Fibroblast of skin of scalp (primary cell): ENCODE measurements at regions not wholly inside any gene's neighbourhood (a gene's known extent, or its start where the extent isn't known, plus 50 kb on each side); places are given as distances from the start of the nearest gene placed in this dataset.

ENCODE experiments used
- DNase-seq: peaks from one replicate; pipeline ENCODE4 v3.0.0-alpha.2; 2013

- no peak for DNase-seq
Measured at GRCh38 chr12:90393652-90394051, 561.3 kb downstream of the CCER1 start.

- no peak for DNase-seq
Measured at GRCh38 chr12:90393089-90393488, 561.9 kb downstream of the CCER1 start.

- no peak for DNase-seq
Measured at GRCh38 chr12:90390947-90391346, 564.0 kb downstream of the CCER1 start.

GRCh38 chr12:90368081-90368480 lies 586.9 kb downstream of the CCER1 start:
- no peak for DNase-seq

- DNase-seq = peak; percentile 83
Measured at GRCh38 chr12:90366286-90366685, 588.7 kb downstream of the CCER1 start.

- no peak for DNase-seq
Measured at GRCh38 chr12:90360300-90360699, 594.7 kb downstream of the CCER1 start.

- no peak for DNase-seq
Measured at GRCh38 chr12:90355711-90356355, 599.1 kb downstream of the CCER1 start.

GRCh38 chr12:90343966-90344365 lies 611.0 kb downstream of the CCER1 start:
- no peak for DNase-seq

- no peak for DNase-seq
Measured at GRCh38 chr12:90342081-90342480, 612.9 kb downstream of the CCER1 start.

- DNase-seq = no peak
Measured at GRCh38 chr12:90339837-90340236, 615.1 kb downstream of the CCER1 start.

GRCh38 chr12:90338365-90338764 lies 616.6 kb downstream of the CCER1 start:
- DNase-seq = no peak

- DNase-seq = no peak
Measured at GRCh38 chr12:90337018-90337417, 618.0 kb downstream of the CCER1 start.

GRCh38 chr12:90335566-90335965 lies 619.4 kb downstream of the CCER1 start:
- peak; percentile 71 for DNase-seq

GRCh38 chr12:90333939-90334338 lies 621.0 kb downstream of the CCER1 start:
- DNase-seq = peak; percentile 27

- DNase-seq = peak; percentile 24
Measured at GRCh38 chr12:90333424-90333823, 621.6 kb downstream of the CCER1 start.

GRCh38 chr12:90331821-90332220 lies 623.2 kb downstream of the CCER1 start:
- DNase-seq = peak; percentile 4

GRCh38 chr12:90331262-90331661 lies 622.6 kb upstream of the ATP2B1 start:
- DNase-seq = no peak

- DNase-seq = no peak
Measured at GRCh38 chr12:90327793-90328743, 619.4 kb upstream of the ATP2B1 start.

- no peak for DNase-seq
Measured at GRCh38 chr12:90323217-90323616, 614.6 kb upstream of the ATP2B1 start.

- DNase-seq = peak; percentile 18
Measured at GRCh38 chr12:90322006-90322405, 613.4 kb upstream of the ATP2B1 start.

- DNase-seq = no peak
Measured at GRCh38 chr12:90321369-90321768, 612.7 kb upstream of the ATP2B1 start.

- no peak for DNase-seq
Measured at GRCh38 chr12:90311561-90311960, 602.9 kb upstream of the ATP2B1 start.

- no peak for DNase-seq
Measured at GRCh38 chr12:90305379-90305778, 596.7 kb upstream of the ATP2B1 start.

- DNase-seq = no peak
Measured at GRCh38 chr12:90304231-90304630, 595.6 kb upstream of the ATP2B1 start.
